Upper lobe of left lung (tissue), 6 donors: ENCODE measurements at regions not wholly inside any gene's neighbourhood (a gene's known extent, or its start where the extent isn't known, plus 50 kb on each side); places are given as distances from the start of the nearest gene placed in this dataset.

Experiments
- ATAC-seq, 2 donors: fragments of 200-7000 bp; cut with Tn5 transposase; one replicate each; pipeline ENCODE4 v1.9.1; 2022; ENCODE audit warnings: mild to moderate bottlenecking in 2 of 2, moderate library complexity in 2 of 2; ENCODE audit not compliant: low FRiP score in 2 of 2
- DNase-seq, 2 donors: peaks; one replicate each; pipeline ENCODE4 v3.0.0-alpha.2; 2019 to 2020
- H3K27ac ChIP-seq, 4 donors: fragments of 200-600 bp; sonication (generic); one replicate each; pipeline ENCODE4 v1.5.1; 2016 to 2019
- H3K27me3 ChIP-seq, 4 donors: fragments of 200-600 bp; sonication (generic); one replicate each; pipeline ENCODE4 v1.5.1; 2017 to 2019
- H3K36me3 ChIP-seq, 4 donors: fragments of 200-600 bp; sonication (generic); one replicate each; pipeline ENCODE4 v1.5.1; 2016 to 2019
- H3K4me1 ChIP-seq, 4 donors: fragments of 200-600 bp; sonication (generic); one replicate each; pipeline ENCODE4 v1.5.1; 2018 to 2019
- H3K4me3 ChIP-seq, 4 donors: fragments of 200-600 bp; sonication (generic); one replicate each; pipeline ENCODE4 v1.5.1; 2017 to 2019; ENCODE audit warnings: mild to moderate bottlenecking in 2 of 4, moderate library complexity in 1 of 4
- H3K9me3 ChIP-seq, 4 donors: fragments of 200-600 bp; sonication (generic); one replicate each; pipeline ENCODE4 v1.5.1; 2018 to 2019
- CTCF ChIP-seq, 6 experiments: fragments of 450-650 bp in 4 of 6; fragments of 200-600 bp in 2 of 6; sonication (generic) in 2 of 6; IDR thresholded peaks; one replicate each; pipeline ENCODE4 v1.5.1; 2016 to 2019; ENCODE audit warnings: antibody characterized with exemption in 6 of 6
- EP300 ChIP-seq, 4 donors: sonication (generic); formaldehyde crosslinking; IDR thresholded peaks; one replicate each; pipeline ENCODE4 v1.5.1; 2017; ENCODE audit warnings: antibody characterized with exemption in 4 of 4, control low read depth in 2 of 4
- POLR2A ChIP-seq, 4 donors: fragments of 450-650 bp; IDR thresholded peaks; one replicate each; pipeline ENCODE4 v1.5.1; 2016 to 2017; ENCODE audit warnings: antibody characterized with exemption in 4 of 4, mild to moderate bottlenecking in 2 of 4
- POLR2AphosphoS5 ChIP-seq, 2 donors: sonication (generic); formaldehyde crosslinking; IDR thresholded peaks; one replicate each; pipeline ENCODE4 v1.5.1; 2017; ENCODE audit warnings: antibody characterized with exemption in 2 of 2
- WGBS, 2 donors: methylation state at CpG; one replicate each; pipeline ENCODE4 v1.1.5; 2017 to 2018; 5-methylcytosine and 5-hydroxymethylcytosine counted together
- donor health status: DM: no; HTN: no; CAD: no; lungs with moderate emphysema.
- donor health status: DM: no; HTN: yes; CAD: no; lungs with severe emphysema.

GRCh38 chr11:31986201-31986889 lies 104.5 kb upstream of the RCN1 start:
- peaks cover 0 to 6% (median 0%) of the 10 kb centered on the region in 4 donors for H3K4me1 ChIP-seq
- TF ChIP-seq POLR2A (IDR thresholded peaks at IDR 0.05), result no peak
- no peak for TF ChIP-seq EP300 (IDR thresholded peaks at IDR 0.05)
- TF ChIP-seq CTCF (IDR thresholded peaks at IDR 0.05), result no peak
- TF ChIP-seq POLR2AphosphoS5 (IDR thresholded peaks at IDR 0.05), result no peak
- H3K27me3 ChIP-seq, result peaks cover 0 to 11% (median 4%) of the 10 kb centered on the region in 4 donors
- WGBS, 2 donors, result 56 to 63% methylated on average over 10 of the region's 10 CpGs
- no peak for ATAC-seq
- no peaks in the 10 kb centered on the region for H3K36me3 ChIP-seq
- no peak overlapping the region for H3K27ac ChIP-seq
- H3K9me3 ChIP-seq, result no peaks in the 10 kb centered on the region
- no peak overlapping the region for H3K4me3 ChIP-seq
- DNase-seq, result no peak

- Histone ChIP-seq H3K9me3 (no peaks in the 10 kb centered on the region), H3K36me3 (no peaks in the 10 kb centered on the region), H3K27ac (no peak overlapping the region), H3K27me3 (no peaks in the 10 kb centered on the region), H3K4me1 (no peaks in the 10 kb centered on the region), H3K4me3 (no peak overlapping the region)
- TF ChIP-seq EP300 (IDR thresholded peaks at IDR 0.05) (no peak), CTCF (IDR thresholded peaks at IDR 0.05) (no peak), POLR2AphosphoS5 (IDR thresholded peaks at IDR 0.05) (no peak), POLR2A (IDR thresholded peaks at IDR 0.05) (no peak)
- ATAC-seq, result no peak
- WGBS, 2 donors, result 80 to 93% methylated on average over 1 of the region's 1 CpG
- DNase-seq, result no peak
Observed at GRCh38 chr11:31981457-31981856, 109.4 kb upstream of the RCN1 start.

- ATAC-seq, result no peak
- TF ChIP-seq POLR2AphosphoS5 (IDR thresholded peaks at IDR 0.05) (no peak), CTCF (IDR thresholded peaks at IDR 0.05) (no peak), POLR2A (IDR thresholded peaks at IDR 0.05) (no peak), EP300 (IDR thresholded peaks at IDR 0.05) (no peak)
- DNase-seq, result no peak
- Histone ChIP-seq H3K27me3 (no peaks in the 10 kb centered on the region), H3K4me3 (no peak overlapping the region), H3K36me3 (no peaks in the 10 kb centered on the region), H3K9me3 (no peaks in the 10 kb centered on the region), H3K27ac (no peak overlapping the region), H3K4me1 (no peaks in the 10 kb centered on the region)
- 28 to 39% methylated on average over 4 of the region's 4 CpGs for WGBS, 2 donors
Observed at GRCh38 chr11:31977343-31977742, 113.5 kb upstream of the RCN1 start.

- Histone ChIP-seq H3K4me1 (no peaks in the 10 kb centered on the region), H3K27ac (no peak overlapping the region), H3K4me3 (no peak overlapping the region), H3K36me3 (no peaks in the 10 kb centered on the region), H3K27me3 (no peaks in the 10 kb centered on the region), H3K9me3 (no peaks in the 10 kb centered on the region)
- DNase-seq (no peak), ATAC-seq (no peak)
- WGBS, 2 donors, result 62 to 68% methylated on average over 5 of the region's 5 CpGs
- TF ChIP-seq POLR2A (IDR thresholded peaks at IDR 0.05) (no peak), CTCF (IDR thresholded peaks at IDR 0.05) (no peak), EP300 (IDR thresholded peaks at IDR 0.05) (no peak), POLR2AphosphoS5 (IDR thresholded peaks at IDR 0.05) (no peak)
Observed at GRCh38 chr11:31974366-31975136, 116.3 kb upstream of the RCN1 start.
